ENCODE measurements at regions not wholly inside any gene's neighbourhood (a gene's known extent, or its start where the extent isn't known, plus 50 kb on each side); places are given as distances from the start of the nearest gene placed in this dataset.

- TF ChIP-seq POLR2AphosphoS5 (IDR thresholded peaks at IDR 0.05) (no peak), POLR2A (IDR thresholded peaks at IDR 0.05) (no peak)
- TF ChIP-seq, protein P1, sequence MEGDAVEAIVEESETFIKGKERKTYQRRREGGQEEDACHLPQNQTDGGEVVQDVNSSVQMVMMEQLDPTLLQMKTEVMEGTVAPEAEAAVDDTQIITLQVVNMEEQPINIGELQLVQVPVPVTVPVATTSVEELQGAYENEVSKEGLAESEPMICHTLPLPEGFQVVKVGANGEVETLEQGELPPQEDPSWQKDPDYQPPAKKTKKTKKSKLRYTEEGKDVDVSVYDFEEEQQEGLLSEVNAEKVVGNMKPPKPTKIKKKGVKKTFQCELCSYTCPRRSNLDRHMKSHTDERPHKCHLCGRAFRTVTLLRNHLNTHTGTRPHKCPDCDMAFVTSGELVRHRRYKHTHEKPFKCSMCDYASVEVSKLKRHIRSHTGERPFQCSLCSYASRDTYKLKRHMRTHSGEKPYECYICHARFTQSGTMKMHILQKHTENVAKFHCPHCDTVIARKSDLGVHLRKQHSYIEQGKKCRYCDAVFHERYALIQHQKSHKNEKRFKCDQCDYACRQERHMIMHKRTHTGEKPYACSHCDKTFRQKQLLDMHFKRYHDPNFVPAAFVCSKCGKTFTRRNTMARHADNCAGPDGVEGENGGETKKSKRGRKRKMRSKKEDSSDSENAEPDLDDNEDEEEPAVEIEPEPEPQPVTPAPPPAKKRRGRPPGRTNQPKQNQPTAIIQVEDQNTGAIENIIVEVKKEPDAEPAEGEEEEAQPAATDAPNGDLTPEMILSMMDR (IDR thresholded peaks at IDR 0.05), result no peak
These were observed 1030.4 kb downstream of the SLITRK5 start for GRCh38 chr13:88701551-88701950.
